Activated T-helper 1 cell treated with Interleukin-2 at 50 U/mL for 16 hours (primary cell): ENCODE measurements at regions not wholly inside any gene's neighbourhood (a gene's known extent, or its start where the extent isn't known, plus 50 kb on each side); places are given as distances from the start of the nearest gene placed in this dataset.
"Not testable (repeated sequence)": the region's sequence is repeated elsewhere in the genome, so short reads cannot be mapped to it uniquely, and the experiment has no call there.

Source experiments
- DNase-seq: peaks from one replicate; pipeline ENCODE4 v3.0.0-alpha.2; 2020; ENCODE audit warnings: low read depth

DNA sequence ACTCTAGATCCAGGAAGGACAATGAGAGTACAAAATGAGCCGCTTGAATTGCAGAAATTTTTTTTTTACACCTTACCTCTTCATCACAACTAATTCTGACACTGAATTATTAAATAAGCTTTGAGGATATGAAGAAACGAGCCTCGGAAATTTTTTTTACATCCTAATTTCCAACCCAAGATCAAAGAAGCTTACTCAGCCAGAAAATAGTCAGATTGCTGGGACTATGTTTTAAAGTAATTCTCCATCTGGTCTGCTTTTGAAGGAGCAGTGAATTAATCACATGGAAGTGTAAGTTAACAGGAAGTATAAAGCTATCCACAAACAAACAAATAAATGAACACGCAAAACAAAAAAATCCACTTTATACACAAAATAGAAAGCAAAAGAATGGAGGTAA lies 437.0 kb upstream of the KCNMB2 start:
- no peak for DNase-seq

DNA sequence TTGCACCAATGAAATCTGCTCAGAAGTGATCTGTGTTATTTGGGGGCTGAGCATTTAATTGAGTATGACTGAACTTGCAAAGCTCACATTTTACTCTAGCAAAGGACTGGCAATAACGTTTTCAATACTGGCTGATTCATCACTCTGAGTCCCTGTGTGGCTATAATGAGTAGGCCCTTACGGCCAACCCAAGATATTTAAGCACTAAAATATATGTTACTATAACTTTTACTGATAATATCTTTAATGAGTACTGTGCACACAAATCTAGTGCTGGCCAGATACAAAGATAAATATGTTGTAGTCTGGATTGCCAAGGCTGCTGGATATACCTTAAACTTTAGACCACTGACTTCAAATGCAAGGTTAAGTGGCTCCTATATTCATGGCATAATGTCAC lies 436.4 kb upstream of the KCNMB2 start:
- no peak for DNase-seq

DNA sequence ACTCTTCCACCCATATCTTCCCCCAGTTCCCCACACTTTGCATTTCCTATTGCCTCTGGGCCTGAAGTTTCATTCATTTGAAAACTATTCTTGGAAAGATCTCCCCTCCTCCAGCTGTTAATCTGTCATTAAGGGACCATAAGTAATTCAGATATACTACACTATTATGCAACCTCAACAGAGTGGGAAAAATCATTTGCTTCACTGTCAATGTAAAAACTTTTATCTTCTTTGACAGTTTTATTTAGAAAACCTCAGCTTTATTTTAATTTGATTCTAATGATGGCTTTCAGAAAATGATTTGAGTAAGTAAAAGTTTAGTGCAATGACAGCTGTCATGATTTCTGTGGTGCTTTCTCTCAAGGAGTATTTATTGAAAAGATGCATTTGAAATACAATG lies 435.3 kb upstream of the KCNMB2 start:
- no peak for DNase-seq

DNA sequence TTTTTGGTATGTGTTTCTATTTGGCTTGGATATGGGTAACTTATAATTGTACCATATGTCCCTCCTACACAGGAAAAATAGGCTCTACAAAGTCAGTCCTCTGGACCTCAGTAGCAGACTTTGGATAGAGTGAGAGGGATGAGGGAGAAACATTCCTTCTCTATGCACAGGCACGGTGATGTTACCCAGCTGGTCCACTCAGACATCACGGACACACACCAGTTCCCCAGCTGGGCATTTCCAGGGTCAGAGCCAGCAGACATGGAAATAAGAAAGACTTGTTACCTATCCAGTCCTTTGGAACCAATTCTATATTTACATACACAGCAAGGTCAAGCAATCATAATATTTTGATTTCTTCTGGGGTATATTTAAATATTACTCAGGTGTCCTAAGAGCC lies 433.1 kb upstream of the KCNMB2 start:
- DNase-seq = no peak

DNA sequence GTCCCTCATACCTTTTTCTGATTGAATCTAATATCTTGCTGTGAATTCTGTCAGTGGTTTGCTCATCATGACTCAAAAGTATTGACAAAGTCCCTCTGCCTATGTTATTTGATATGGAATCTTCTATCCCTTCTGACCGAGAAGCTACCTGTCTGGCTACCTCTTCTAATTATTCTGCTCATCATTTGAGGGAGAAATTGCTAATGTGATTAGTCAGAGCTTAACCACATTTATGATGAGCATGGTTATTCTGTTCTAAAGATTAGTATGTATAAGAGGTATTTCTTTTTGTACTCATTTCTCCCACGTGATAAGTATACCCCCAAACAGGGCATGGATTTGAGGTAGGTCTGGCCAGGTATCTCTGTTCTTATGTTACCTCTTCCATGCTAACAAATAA lies 428.4 kb upstream of the KCNMB2 start:
- no peak for DNase-seq

DNA sequence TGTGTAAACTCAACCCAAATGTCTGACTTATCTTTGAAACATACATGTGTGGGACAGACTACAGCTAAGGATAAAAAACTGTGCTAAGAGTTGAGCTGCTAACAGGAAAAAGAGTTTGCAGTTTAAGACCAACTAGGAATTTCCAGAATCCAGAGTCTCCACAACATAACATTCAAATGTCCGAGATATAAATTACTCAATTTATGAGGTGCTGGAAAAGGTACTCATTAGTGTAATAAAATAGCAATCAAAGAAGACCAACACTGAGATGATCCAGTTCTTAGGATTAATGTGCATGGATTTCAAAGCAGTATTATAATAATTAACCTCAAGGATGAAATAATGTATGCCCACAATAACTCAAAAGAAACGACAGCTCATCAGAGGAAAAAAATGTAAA lies 426.5 kb upstream of the KCNMB2 start:
- no peak for DNase-seq

DNA sequence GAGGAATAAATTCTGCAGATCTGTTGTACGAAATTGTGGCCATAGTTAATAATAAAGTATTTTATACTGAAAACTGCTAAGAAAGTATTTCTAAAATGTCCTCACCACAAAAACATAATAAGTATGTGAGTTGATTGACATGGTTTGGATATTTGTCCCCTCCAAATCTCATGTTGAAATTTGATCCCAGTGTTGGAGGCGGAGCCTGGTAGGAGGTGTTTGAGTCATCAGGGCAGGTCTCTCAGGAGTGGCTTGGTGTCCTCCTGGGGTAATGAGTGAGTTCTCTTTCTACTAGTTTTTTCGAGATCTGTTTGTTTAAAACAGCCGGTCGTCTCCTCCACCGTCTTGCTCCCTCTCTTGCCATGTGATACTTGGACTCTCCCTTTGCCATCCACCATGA lies 424.1 kb upstream of the KCNMB2 start:
- no peak for DNase-seq

DNA sequence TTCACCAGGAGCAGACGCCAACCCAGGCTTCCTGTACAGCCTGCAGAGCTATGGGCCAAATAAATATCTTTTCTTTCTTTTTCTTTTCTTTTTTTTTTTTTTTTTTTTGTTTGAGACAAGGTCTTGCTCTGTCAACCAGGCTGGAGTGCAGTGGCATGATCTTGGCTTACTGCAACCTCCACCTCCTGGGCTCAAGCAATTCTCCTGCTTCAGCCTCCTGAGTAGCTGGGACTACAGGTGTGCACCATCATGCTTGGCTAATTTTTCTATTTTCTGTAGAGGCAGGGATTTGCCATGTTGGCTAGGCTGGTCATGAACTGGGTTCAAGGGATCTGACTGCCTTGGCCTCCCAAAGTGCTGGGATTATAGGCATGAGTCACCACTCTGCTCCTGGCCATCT lies 423.7 kb upstream of the KCNMB2 start:
- not testable (repeated sequence) for DNase-seq

DNA sequence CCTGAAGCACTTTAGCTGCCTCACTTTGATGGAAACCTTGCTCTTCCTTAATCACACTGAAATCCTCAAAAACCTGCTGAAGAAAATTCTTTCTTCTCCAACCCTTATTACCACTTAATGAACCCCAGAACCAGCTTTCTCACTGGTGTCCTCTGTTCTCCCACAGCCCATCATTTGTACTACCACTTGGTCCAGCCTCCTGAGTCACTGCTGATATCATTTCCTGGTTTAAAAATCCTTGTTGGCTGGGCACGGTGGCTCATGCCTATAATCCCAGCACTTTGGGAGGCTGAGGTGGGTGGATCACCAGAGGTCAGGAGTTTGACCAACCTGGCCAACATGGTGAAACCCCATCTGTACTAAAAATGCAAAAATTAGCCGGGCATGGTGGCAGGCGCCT lies 418.6 kb upstream of the KCNMB2 start:
- no peak for DNase-seq

DNA sequence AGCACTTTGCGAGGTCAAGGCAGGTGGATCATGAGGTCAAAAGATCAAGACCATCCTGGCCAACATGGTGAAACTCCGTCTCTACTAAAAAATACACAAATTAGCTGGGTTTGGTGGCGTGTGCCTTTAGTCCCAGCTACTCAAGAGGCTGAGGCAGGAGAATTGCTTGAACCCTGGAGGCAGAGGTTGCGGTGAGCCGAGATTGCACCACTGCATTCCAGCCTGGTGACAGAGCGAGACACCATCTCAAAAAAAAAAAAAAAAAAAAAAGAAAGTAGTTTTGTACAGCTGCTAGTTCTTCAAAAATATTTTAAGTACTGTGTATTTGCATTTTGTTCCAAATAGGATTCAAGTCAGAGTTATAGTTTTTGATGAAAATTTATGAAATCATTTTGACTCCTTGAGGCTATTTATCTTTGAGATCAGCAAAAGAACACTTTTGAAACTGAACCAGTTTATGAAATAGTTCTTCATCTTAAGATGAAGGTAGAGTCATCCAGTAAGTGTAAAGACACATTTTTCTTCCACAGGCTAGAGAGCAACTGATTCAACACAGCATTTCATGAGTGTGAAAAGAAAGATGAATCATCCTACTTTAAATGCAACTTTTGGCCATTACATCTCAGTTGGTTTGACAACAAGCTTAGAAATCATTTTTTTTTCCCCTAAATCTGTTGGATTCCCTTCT lies 416.5 kb upstream of the KCNMB2 start:
- not testable (repeated sequence) for DNase-seq

DNA sequence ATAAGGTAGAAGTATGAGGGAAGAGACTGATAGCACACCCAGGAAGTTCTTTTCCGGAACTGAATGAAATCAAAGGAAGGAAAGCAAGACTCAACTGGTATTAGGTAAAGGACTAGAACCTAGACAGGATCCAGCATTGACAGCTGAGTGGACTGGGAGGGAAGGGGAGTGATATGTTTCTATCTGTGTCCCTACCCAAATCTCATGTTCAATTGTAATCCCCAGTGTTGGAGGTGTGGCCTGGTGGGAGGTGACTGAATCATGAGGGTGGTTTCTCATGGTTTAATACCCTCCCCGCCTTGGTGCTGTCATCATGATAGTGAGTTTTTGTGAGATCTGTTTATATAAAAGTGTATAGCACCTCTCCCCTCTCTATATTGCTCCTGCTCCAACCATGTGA lies 415.9 kb upstream of the KCNMB2 start:
- no peak for DNase-seq

DNA sequence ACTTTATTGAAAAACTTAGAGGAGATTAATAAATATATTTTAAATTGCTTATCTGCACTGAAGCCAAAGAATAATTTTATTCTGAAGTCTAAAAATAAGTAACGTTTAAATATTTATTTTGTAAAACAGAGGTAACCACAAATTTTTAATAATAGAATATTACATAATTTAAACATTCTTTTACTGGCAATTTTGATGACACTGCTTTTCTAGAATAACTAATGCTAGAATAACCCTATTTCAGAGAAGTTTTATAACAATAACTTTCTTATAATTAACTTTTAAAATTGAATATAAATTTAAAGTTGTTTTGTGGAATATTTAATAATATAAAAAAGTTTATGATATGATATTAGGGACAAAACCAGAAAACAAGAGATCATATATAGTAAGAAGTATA lies 409.6 kb upstream of the KCNMB2 start:
- DNase-seq = no peak

DNA sequence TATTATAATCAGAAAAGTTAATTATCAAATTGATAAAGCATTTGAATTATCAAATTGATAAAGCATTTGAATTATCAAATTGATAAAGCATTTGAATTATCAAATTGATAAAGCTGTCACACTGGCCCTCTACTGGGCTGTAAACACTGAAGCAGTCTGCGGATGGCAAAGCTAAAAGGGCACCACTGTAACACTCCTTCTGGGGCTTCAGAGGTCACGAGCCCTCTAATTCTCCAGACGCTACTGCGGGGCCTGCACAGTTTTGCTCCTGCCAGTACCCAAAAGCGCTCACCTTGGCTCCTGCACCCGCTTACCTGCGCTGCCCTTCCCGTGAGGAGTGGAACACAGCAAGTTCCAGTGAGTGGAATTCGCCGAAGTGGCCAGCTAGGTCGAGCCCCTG lies 409.0 kb upstream of the KCNMB2 start:
- no peak for DNase-seq

DNA sequence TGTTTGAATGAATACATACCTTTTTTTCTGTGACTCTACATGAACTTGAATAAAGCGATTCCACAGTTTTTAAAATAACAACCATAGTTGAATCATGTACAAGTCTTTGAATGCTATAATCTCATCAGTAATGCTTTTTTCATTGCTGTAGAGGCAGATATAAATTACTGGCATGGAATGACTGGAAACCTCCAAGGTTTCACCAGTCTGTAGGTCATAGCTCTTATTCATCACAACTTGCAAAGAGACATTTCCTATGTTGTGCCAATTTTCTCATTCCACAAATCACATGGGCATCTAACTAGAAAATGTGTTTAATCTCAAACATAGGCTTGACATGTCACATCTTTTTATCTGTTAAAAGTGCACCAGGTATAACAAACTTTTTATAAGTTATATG lies 407.1 kb upstream of the KCNMB2 start:
- DNase-seq = no peak

DNA sequence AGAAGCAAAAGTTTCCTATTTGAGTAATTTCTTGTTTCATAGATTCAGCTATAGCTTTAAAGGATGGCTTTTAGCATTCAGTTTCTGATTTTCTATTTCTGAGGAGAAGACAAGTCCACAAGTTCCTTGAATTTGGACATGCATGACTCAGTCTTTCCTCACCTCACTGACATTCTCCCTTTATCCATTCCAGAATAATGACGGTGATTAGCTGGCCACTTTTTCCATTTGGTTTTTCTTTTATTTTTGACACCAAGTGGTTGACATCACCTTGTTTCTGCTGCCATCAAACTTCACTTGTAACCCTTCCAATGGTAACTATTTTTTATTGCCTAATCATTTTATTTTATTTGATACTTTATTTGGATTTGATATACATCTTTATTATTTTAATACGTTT lies 404.4 kb upstream of the KCNMB2 start:
- no peak for DNase-seq

DNA sequence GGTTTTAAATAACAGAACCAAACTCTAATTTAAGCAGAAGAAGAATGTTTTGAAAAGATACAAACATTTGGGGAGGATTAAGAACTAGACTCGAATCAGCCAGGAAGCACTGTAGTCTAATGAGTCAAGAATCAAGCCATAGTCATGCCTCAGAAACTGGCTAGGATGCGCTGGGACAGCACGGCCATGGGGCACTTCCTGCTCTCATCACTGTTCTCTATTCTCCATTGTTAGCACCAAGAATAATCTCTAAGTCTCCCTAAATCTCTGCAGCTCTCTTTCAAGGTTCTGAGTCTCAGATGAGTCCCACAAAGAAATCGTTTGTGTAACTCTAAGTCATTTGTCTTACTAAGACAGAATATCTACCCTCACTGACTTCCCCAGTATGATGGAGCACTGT lies 399.0 kb upstream of the KCNMB2 start:
- no peak for DNase-seq

DNA sequence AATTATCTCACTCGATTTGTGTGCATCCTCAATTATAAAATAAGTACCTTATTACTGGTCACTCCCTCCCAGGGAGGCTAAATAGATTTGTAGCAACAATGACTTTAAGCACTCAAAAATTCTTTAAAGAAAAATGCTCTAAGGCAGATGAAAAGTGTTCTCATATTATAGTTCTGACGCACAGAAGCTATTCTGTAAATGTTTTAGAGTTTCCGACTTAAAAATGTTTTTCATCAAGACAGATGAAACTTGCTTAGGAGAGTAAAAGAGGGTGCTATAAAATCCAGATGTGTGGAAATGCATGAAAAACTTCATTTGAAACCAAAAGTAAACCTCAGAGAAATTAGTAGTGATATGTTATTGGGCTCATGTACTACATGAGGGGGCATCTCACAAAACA lies 398.4 kb upstream of the KCNMB2 start:
- DNase-seq = no peak

DNA sequence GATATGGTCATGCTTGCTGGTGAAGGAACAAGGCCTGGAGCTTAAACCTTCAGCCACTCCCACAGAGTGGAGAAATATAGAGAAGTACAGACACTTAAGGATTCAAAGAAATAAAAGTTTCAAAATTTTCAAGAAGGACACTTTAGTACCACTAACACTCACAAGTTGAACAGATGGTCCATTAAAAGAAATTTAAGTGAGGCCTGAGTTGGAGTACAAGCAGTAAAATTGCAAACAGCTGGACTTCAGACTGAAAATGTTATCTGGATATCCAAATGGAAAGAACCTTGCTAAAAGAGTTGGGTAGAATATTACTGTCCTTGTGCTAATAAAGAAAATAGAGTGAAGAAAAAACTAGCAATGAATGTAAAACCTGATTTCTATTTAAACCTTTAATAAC lies 397.1 kb upstream of the KCNMB2 start:
- DNase-seq = no peak

DNA sequence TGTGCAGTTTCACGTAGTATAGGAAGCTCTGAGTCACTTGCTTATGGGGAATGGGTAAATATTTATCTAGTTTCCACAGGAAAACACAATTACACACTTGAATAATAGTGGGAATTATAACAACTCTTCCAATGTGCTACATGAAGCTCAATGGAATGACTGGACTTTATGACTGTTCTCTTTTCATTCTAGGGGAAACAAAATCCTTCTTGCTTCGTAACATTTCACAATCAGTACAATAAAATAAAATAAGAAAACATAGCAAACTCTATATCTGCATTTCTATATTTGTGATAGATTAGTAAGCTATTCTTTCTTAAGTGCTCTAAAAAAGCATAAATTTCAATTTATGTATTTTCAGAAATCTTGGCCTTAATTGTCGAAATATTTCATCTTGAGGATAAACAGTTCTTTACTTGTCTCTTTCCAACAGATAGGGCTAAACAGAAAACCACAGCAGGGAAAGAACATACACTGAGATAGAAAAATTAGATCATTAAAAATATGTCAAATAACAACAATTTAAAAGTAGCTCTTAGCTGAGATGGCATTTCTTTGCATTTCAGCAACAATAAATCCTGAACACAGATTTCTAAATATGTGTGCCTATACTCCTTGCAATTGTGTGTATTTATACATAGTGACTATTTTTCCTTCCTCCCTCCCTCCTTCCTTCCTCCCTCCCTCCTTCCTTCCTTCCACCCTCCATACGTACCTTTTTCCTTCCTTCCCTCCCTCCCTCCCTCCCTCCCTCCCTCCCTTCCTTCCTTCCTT lies 395.5 kb upstream of the KCNMB2 start:
- no peak for DNase-seq

DNA sequence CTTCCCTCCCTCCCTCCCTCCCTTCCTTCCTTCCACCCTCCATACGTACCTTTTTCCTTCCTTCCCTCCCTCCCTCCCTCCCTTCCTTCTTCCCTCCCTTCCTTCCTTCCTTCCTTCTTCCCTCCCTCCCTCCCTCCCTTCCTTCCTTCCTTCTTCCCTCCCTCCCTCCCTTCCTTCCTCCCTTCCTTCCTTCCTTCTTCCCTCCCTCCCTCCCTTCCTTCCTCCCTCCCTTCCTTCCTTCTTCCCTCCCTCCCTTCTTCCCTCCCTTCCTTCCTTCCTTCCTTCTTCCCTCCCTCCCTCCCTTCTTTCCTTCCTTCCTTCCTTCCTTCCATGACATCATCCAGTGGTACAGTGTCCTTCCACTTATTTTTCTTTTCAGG lies 394.9 kb upstream of the KCNMB2 start:
- not testable (repeated sequence) for DNase-seq

DNA sequence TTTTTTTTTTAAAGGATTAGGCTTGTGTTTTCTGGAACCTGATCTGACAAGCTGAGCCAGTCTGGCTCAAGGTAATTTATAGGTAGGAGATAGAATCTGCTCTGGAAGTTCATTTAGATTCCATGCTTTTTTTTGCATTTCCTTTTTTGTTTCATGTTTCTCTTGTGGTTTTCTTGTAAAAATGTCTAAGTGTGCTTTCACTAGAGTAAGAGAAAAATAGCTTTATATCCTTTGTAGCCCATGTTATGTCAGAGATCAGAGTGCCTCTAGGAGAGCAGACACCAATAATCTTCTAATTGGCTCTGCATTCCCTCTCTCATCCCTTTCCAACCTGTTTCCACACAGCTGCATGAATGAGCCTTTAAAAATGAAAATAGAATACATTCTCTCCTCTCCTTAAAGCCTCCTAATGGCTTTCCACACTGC lies 389.8 kb upstream of the KCNMB2 start:
- no peak for DNase-seq

DNA sequence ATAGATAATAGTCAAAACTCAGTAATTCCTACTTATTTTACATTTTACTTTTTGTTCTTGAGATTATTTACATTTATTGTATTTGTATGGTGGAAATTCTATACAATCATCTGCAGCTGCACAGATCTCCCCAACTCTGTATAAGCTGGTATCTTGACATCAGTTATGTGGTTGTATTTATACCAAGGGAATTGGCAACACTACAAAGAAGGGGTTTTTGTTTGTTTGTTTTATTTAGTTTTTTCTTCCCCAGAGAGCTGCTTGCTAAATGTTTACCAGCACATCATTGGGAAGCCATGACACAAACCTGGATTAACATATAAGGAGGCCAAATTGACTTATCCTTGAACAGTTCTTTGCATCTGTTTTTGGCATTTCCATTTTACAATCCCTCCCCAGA lies 389.2 kb upstream of the KCNMB2 start:
- no peak for DNase-seq

DNA sequence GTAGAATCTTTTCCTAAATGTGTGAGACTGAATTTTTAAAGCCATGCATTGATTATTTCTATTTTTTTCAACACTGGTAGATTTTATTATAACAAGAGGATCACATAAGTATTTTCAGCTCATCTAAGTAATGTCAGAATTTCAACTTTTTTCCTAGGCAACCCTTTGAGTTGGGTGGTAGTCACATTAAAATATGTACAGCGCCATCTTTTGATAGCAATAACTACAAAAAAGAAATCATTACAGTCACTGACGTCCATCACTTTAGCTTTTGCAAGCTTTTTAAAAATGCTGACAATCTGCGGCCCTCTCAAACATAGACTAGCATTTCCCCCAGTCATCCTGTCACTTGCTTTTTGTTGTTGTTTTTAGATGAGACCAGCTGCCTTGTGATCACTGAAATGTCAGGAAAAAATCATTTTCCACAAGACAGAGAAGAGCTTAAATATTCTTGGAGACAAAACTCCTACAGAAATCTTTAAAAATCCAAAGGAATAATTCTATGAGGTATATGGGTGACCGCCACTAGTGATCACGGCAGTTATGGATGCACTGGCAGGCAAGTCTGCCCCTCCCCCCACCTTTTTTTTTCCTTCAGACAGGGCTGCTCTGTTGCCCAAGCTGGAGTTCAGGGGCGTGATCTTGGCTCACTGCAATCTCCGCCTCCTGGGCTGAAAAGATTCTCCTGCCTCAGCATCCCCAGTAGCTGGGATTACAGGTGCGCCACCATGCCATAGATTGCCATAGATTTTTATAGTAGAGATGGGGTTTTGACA lies 384.0 kb upstream of the KCNMB2 start:
- no peak for DNase-seq
